GM10266 (cell line): ENCODE measurements at regions not wholly inside any gene's neighbourhood (a gene's known extent, or its start where the extent isn't known, plus 50 kb on each side); places are given as distances from the start of the nearest gene placed in this dataset.

Experiments used
- DNase-seq: peaks from one replicate; pipeline ENCODE4 v3.0.0; 2012; ENCODE audit errors: extremely low spot score
- TF ChIP-seq, protein P1 (sequence below): IDR thresholded peaks from 2 replicates; pipeline ENCODE4 v1.5.1; 2012; ENCODE audit warnings: mild to moderate bottlenecking, low read depth; ENCODE audit not compliant: control insufficient read depth, insufficient read depth; ENCODE audit errors: missing control alignments

DNA sequence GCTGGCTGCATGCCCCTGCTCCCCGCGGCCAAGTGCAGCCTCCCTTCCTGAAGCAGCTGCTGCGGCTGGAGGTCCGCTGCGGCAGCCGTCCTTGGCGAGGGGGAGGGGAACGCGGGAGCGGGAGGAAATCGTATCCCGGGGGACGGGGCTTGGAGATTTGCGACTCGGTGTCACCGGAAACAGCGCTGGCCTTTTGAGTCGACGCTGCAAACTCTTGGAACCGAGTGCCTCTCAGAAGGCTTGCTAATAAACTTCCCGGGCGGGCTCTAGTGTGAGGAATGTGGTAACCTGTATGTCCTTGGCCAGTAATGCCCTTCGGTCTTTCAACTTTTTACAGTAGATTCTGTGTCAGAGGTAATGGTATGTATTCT lies 82.7 kb downstream of the PTPDC1 start:
- no peak for DNase-seq
- TF ChIP-seq, protein P1, sequence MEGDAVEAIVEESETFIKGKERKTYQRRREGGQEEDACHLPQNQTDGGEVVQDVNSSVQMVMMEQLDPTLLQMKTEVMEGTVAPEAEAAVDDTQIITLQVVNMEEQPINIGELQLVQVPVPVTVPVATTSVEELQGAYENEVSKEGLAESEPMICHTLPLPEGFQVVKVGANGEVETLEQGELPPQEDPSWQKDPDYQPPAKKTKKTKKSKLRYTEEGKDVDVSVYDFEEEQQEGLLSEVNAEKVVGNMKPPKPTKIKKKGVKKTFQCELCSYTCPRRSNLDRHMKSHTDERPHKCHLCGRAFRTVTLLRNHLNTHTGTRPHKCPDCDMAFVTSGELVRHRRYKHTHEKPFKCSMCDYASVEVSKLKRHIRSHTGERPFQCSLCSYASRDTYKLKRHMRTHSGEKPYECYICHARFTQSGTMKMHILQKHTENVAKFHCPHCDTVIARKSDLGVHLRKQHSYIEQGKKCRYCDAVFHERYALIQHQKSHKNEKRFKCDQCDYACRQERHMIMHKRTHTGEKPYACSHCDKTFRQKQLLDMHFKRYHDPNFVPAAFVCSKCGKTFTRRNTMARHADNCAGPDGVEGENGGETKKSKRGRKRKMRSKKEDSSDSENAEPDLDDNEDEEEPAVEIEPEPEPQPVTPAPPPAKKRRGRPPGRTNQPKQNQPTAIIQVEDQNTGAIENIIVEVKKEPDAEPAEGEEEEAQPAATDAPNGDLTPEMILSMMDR = no peak

DNA sequence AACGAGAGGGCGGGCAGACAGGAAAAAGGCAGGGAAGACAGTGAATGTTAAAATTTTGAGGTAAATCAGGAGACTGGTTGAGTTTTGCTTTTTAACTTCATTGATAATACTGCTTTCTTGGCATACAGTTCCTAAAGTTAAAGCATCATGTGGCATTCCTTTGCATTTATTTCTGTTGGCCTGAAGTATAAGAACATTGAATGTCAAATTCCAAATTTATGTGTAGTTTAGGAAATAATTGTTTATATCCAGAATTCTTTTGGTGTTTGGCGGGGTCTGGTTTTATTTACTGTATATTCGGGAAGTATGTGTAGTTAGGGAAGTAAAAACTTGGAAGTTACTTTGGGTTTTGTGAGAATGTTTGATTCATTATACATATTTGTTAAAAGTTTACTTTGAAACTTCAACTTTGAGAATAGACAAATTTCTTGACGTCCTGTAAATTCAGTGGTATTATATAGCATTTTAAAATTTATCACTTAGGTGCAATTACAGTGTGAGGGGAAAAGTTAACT lies 83.2 kb downstream of the PTPDC1 start:
- no peak for DNase-seq
- TF ChIP-seq, protein P1 = no peak

DNA sequence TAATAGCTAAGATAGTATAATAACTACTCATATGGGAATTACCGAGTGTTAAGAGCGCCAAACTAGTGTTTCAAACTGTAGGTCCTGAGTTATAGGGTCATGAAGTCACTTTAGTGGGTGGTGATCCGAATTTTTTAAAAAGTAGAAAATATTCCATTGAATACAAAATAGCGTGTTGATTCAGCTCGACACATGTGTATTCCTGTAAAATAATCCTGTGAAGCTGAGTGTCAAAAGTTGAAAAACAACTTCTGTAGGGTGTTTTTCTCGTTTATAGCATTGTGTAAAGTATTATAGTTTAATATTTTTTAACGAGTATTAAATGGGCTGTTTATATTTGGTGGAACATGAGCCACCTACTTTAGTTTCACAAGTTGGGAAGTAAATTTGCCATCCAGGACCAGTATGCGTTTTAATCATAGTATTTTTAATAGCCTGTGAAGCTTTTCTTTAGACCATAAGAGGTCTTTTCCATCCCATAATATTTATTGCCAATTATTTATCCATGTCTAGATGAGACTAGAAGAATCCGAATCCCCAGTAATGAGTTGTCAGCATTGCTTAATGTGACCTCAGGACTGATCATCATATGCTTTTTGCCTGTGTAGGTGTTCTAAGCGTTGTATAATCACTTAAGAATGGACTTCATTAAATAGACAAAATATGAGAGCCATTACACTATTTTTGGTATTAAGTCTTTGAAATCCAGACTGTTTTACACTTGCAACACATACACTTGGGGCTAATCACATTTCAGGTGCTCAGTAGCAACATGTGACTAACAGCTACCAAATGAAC lies 84.1 kb downstream of the PTPDC1 start:
- TF ChIP-seq, protein P1 = no peak
- DNase-seq = no peak

DNA sequence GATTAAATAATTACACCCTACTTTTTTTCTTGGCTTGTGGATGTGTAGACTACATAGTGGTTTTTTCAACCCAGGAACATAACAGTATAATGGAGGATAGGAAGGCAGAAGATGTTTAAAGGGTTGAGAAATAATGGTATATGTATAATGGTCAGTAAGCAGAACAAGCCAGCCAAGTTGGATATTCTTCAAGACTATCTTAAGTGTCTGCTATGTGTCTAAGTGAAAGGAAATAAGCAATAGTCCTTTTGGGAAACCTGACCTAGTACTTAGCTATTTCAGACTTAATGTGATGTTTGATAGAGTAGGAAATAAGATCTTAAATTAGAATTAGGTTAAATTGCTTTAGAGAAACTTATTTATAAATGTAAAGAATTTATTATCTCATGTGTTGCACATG lies 85.7 kb downstream of the PTPDC1 start:
- TF ChIP-seq, protein P1 = no peak

DNA sequence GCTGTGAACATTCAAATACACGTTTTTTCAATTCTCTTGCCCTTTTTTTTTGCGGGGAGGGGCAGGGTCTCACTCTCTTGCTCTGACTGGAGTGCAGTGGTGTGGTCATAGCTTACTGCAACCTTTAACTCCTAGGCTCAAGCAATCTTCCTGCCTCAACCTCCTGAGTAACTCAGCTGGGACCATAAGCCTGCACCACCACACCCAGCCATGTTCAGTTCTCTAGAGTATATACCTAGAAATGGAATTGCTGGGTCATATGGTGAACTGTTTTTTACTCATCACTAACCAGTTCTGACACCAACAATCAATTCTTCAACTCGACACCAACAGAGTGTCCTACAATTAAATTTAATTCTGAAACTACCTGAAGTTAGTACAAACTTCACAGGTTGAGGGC lies 85.5 kb upstream of the ZNF169 start:
- no peak for DNase-seq
- TF ChIP-seq, protein P1 = no peak

More for the DNA sequence above, 85.7 kb downstream of the PTPDC1 start:
- no peak for DNase-seq

DNA sequence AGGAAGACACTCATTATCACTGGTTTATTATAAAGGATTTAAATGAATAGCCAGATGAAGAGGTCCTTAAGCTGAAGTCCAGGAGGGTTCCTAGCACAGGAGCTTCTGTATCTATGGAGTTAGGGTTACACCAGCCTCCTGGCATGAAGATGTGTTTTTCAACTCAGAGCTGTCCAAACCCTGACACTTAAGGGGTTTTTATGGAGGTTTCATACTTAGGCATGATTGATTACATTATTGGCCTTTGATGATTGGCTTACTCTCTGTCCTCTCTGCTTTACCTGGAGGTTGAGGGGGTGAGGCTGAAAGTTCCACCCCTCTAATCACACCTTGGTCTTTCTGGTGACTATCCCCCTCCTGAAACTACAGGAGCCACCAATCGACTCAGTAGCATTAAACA lies 84.9 kb upstream of the ZNF169 start:
- no peak for DNase-seq
- TF ChIP-seq, protein P1 = no peak

DNA sequence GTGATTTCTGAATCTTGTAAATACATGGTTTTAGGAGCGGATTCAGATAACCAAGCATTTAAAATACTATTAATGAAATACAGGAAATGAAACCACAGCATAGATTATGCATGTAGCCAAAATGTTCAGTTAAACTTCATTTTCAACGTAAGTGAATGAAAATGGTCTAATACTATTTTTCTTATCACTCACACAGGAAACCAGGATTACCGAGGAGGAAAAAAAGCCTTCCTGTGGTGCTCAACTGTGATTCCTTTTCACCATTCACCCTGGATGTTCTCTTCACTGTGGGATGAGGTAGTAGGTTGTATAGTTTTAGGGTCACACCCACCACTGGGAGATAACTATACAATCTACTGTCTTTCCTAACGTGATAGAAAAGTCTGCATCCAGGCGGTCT lies 83.4 kb upstream of the ZNF169 start:
- DNase-seq = no peak
- TF ChIP-seq, protein P1 = no peak
